Sigmoid colon (tissue), 4 donors: ENCODE measurements at regions not wholly inside any gene's neighbourhood (a gene's known extent, or its start where the extent isn't known, plus 50 kb on each side); places are given as distances from the start of the nearest gene placed in this dataset.

Experiments used
- EP300 ChIP-seq, 4 donors: sonication (generic); formaldehyde crosslinking; IDR thresholded peaks; one replicate each; pipeline ENCODE4 v1.6.1; 2017; ENCODE audit warnings: antibody characterized with exemption in 4 of 4
- POLR2A ChIP-seq, 2 donors: fragments of 450-650 bp; IDR thresholded peaks; one replicate each; pipeline ENCODE4 v1.6.1; 2016; ENCODE audit warnings: antibody characterized with exemption in 2 of 2, mild to moderate bottlenecking in 2 of 2, moderate library complexity in 2 of 2
- POLR2AphosphoS5 ChIP-seq, 4 donors: sonication (generic); formaldehyde crosslinking; IDR thresholded peaks; one replicate each; pipeline ENCODE4 v1.6.1; 2017; ENCODE audit warnings: antibody characterized with exemption in 4 of 4

DNA sequence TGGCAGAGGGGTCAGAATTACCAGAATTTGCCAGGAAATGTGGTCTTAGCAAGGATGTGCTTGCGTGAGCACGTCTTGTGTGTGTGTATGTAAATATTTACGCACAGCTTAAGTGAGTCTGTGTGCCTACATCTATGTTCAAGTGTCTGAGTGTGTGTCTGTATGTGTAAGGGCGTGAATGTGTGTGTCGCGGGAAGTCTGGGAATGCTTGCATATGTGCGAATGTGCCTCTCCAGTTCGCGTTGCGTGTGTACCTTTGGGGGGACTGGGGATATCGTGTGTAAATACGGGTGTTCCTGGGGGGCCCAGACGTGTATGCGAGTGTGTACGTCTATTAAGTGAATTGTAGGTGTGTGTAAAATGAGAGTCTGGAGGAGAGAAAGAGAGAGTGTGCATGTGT lies 68.6 kb upstream of the POU3F1 start:
- TF ChIP-seq POLR2AphosphoS5 (IDR thresholded peaks at IDR 0.05) (no peak), EP300 (IDR thresholded peaks at IDR 0.05) (no peak), POLR2A (IDR thresholded peaks at IDR 0.05) (no peak)
